IMR-90 (cell line): ENCODE measurements at regions not wholly inside any gene's neighbourhood (a gene's known extent, or its start where the extent isn't known, plus 50 kb on each side); places are given as distances from the start of the nearest gene placed in this dataset.

Source experiments
- ATAC-seq: fragments of 200-7000 bp; cut with Tn5 transposase; 2 replicates; pipeline ENCODE4 v1.9.1; 2020; ENCODE audit warnings: low read depth, mild to moderate bottlenecking, moderate library complexity
- BruUV-seq: library from RNA; stranded (reverse); fragments of 400-500 nt; replicated peaks from 2 replicates; lab custom pipeline; 2021; lab: Mats Ljungman, UMichigan
- CTCF ChIA-PET: fragments of 300-600 bp; formaldehyde crosslinking; extraction: SDS; loops from one replicate; lab custom pipeline; 2021; ENCODE audit warnings: antibody characterized with exemption; lab: Yijun Ruan, JAX
- POLR2A ChIA-PET: fragments of 300-600 bp; sonication (Branson Sonifier 250); formaldehyde crosslinking; loops from one replicate; lab custom pipeline; 2022; ENCODE audit warnings: antibody characterized with exemption; ENCODE audit not compliant: unreplicated experiment; lab: Charles Lee
- DNase-seq: peaks from one replicate; pipeline ENCODE4 v3.0.0; 2013
- H2AFZ ChIP-seq: replicated peaks from 2 replicates; pipeline ENCODE3; 2013; ENCODE audit warnings: low read length, mild to moderate bottlenecking; ENCODE audit not compliant: poor library complexity
- H2AK5ac ChIP-seq: 2 replicates; pipeline ENCODE4 v1.6.1; 2013; ENCODE audit warnings: low read depth, low read length, inconsistent platforms
- H2AK9ac ChIP-seq: replicated peaks from 2 replicates; pipeline ENCODE3; 2013; ENCODE audit warnings: mild to moderate bottlenecking, low read depth, low read length, moderate library complexity; ENCODE audit not compliant: poor library complexity
- H2BK120ac ChIP-seq: 2 replicates; pipeline ENCODE4 v1.6.1; 2013; ENCODE audit warnings: low read depth, low read length, inconsistent platforms
- H2BK15ac ChIP-seq: 3 replicates; pipeline ENCODE4 v1.6.1; 2013; ENCODE audit warnings: low read depth, low read length, inconsistent platforms
- H2BK20ac ChIP-seq: 2 replicates; pipeline ENCODE4 v1.6.1; 2013; ENCODE audit warnings: low read depth, mild to moderate bottlenecking, inconsistent platforms, low read length, moderate library complexity
- H2BK5ac ChIP-seq: 2 replicates; pipeline ENCODE4 v1.6.1; 2013; ENCODE audit warnings: mild to moderate bottlenecking, low read depth, low read length, inconsistent platforms; ENCODE audit not compliant: poor library complexity, severe bottlenecking
- H3K14ac ChIP-seq: replicated peaks from 2 replicates; pipeline ENCODE4 v1.6.1; 2013; ENCODE audit warnings: low read depth, low read length, inconsistent platforms
- H3K18ac ChIP-seq: 2 replicates; pipeline ENCODE4 v1.6.1; 2013; ENCODE audit warnings: low read depth, low read length, control low read depth
- H3K23ac ChIP-seq: 2 replicates; pipeline ENCODE4 v1.6.1; 2013; ENCODE audit warnings: low read depth, low read length, inconsistent platforms
- H3K27ac ChIP-seq: 2 replicates; pipeline ENCODE4 v1.5.1; 2013; ENCODE audit warnings: mild to moderate bottlenecking, control low read depth, low read length; ENCODE audit not compliant: insufficient read depth
- H3K27me3 ChIP-seq: 2 replicates; pipeline ENCODE4 v1.6.1; 2013; ENCODE audit warnings: low read length; ENCODE audit not compliant: control insufficient read depth, insufficient read depth
- H3K36me3 ChIP-seq: 2 replicates; pipeline ENCODE4 v1.6.1; 2013; ENCODE audit warnings: low read length, mixed read lengths; ENCODE audit not compliant: control insufficient read depth, insufficient read depth
- H3K4ac ChIP-seq: 2 replicates; pipeline ENCODE4 v1.6.1; 2013; ENCODE audit warnings: low read depth, low read length, inconsistent platforms
- H3K4me1 ChIP-seq: 2 replicates; pipeline ENCODE4 v1.6.1; 2013; ENCODE audit warnings: low read length, mixed read lengths; ENCODE audit not compliant: control insufficient read depth, insufficient read depth
- H3K4me2 ChIP-seq: 2 replicates; pipeline ENCODE4 v1.6.1; 2013; ENCODE audit warnings: low read depth, mild to moderate bottlenecking, control low read depth, low read length, moderate library complexity
- H3K4me3 ChIP-seq: 2 replicates; pipeline ENCODE4 v1.5.1; 2013; ENCODE audit warnings: low read depth, mild to moderate bottlenecking, control low read depth, low read length, moderate library complexity; ENCODE audit not compliant: insufficient read depth
- H3K56ac ChIP-seq: 2 replicates; pipeline ENCODE4 v1.6.1; 2013; ENCODE audit warnings: low read length, inconsistent platforms; ENCODE audit not compliant: insufficient read depth; ENCODE audit errors: extremely low read depth
- H3K79me1 ChIP-seq, 2 experiments: 2 replicates each; pipeline ENCODE4 v1.6.1; 2013; ENCODE audit warnings: low read length in 2 of 2, inconsistent platforms in 1 of 2, low read depth in 1 of 2
- H3K9ac ChIP-seq: 2 replicates; pipeline ENCODE4 v1.6.1; 2013; ENCODE audit warnings: low read depth, low read length, control low read depth
- H3K9me1 ChIP-seq: 2 replicates; pipeline ENCODE4 v1.6.1; 2013; ENCODE audit warnings: low read length, inconsistent platforms; ENCODE audit not compliant: insufficient read depth
- H3K9me3 ChIP-seq: 2 replicates; pipeline ENCODE4 v1.6.1; 2013; ENCODE audit warnings: low read length; ENCODE audit not compliant: control insufficient read depth, insufficient read depth
- H4K20me1 ChIP-seq: 2 replicates; pipeline ENCODE4 v1.6.1; 2013; ENCODE audit warnings: low read length, inconsistent platforms; ENCODE audit not compliant: insufficient read depth
- H4K5ac ChIP-seq: 2 replicates; pipeline ENCODE4 v1.6.1; 2013; ENCODE audit warnings: mild to moderate bottlenecking, low read depth, low read length, control low read depth
- H4K8ac ChIP-seq, 2 experiments: 2 replicates each; pipeline ENCODE4 v1.6.1; 2013; ENCODE audit warnings: low read depth in 2 of 2, low read length in 2 of 2, control low read depth in 1 of 2, inconsistent platforms in 1 of 2
- H4K91ac ChIP-seq: 2 replicates; pipeline ENCODE4 v1.6.1; 2013; ENCODE audit warnings: low read depth, low read length, inconsistent platforms; ENCODE audit not compliant: insufficient read depth
- BHLHE40 ChIP-seq: fragments of 150-350 bp; IDR thresholded peaks from 2 replicates; pipeline ENCODE4 v1.6.1; 2016; ENCODE audit warnings: mild to moderate bottlenecking, low read depth, low read length
- WGBS, 2 experiments: methylation state at CpG; one replicate each; pipeline versions ENCODE4 v1.1.5 to v1.1.7; 2013; ENCODE audit warnings: missing lambda C conversion rate in 2 of 2; ENCODE audit not compliant: insufficient read length in 1 of 2; ENCODE audit errors: extremely low coverage in 2 of 2; 5-methylcytosine and 5-hydroxymethylcytosine counted together
- dilution Hi-C: fragments of 300-500 bp; cut with HindIII; formaldehyde crosslinking; loops from one replicate; pipeline ENCODE4 v1.14.3; 2018; ENCODE audit warnings: low sequenced_read_pairs; ENCODE audit not compliant: unreplicated experiment
- in situ Hi-C: fragments of 300-500 bp; cut with MboI; formaldehyde crosslinking; loops from 3 replicates; pipeline ENCODE4 v1.14.3; 2019; ENCODE audit warnings: low sequenced_read_pairs, inconsistent platforms, mixed read lengths
- intact Hi-C: fragments of 100-400 bp; cut with micrococcal nuclease; formaldehyde crosslinking; loops from 2 replicates; pipeline ENCODE4 v1.10.0; 2022

GRCh38 chr11:116175707-116176106 lies 597.1 kb downstream of the BUD13 start:
- H2AK9ac ChIP-seq = no peak overlapping the region
- H3K27ac ChIP-seq = no peak overlapping the region
- intact Hi-C loops (no loop called here), dilution Hi-C loops (no loop called here), in situ Hi-C loops (no loop called here)
- POLR2A ChIA-PET = no interaction called here
- DNase-seq (no peak), ATAC-seq (no peak)
- H3K9ac ChIP-seq = no peak overlapping the region
- no peaks in the 10 kb centered on the region for H3K9me1 ChIP-seq
- H4K91ac ChIP-seq = no peak overlapping the region
- no peak overlapping the region for H4K5ac ChIP-seq
- H2AK5ac ChIP-seq = no peak overlapping the region
- no peaks in the 10 kb centered on the region for H4K20me1 ChIP-seq
- no peak overlapping the region for H3K4me3 ChIP-seq
- CTCF ChIA-PET = no interaction called here
- no peak overlapping the region for H3K56ac ChIP-seq
- H3K4me2 ChIP-seq = no peak overlapping the region
- no peak overlapping the region for H4K8ac ChIP-seq
- no peak overlapping the region for H2BK20ac ChIP-seq
- H3K4ac ChIP-seq = no peak overlapping the region
- no peaks in the 10 kb centered on the region for H3K4me1 ChIP-seq
- 63% methylated on average over 2 of the region's 7 CpGs; no CpG with 5 or more reads in 1 of the 2 experiments for WGBS, 2 experiments
- H3K23ac ChIP-seq = no peak overlapping the region
- no peaks in the 10 kb centered on the region for H3K79me1 ChIP-seq
- H3K36me3 ChIP-seq = no peaks in the 10 kb centered on the region
- H2BK15ac ChIP-seq = no peak overlapping the region
- TF ChIP-seq BHLHE40 = no peak
- no peaks in the 10 kb centered on the region; the same call in 1 of the 2 replicates for H3K27me3 ChIP-seq
- H2BK5ac ChIP-seq = no peak overlapping the region
- H2BK120ac ChIP-seq = no peak overlapping the region
- H3K14ac ChIP-seq = no peak overlapping the region
- no peaks in the 10 kb centered on the region for H3K9me3 ChIP-seq
- no peak overlapping the region for H2AFZ ChIP-seq
- no peak overlapping the region for H3K18ac ChIP-seq
- no TSS peak for BruUV-seq
